HG03135 (cell line): ENCODE measurements at regions not wholly inside any gene's neighbourhood (a gene's known extent, or its start where the extent isn't known, plus 50 kb on each side); places are given as distances from the start of the nearest gene placed in this dataset.

Source experiments
- ATAC-seq: cut with Tn5 transposase; IDR thresholded peaks from one replicate; pipeline ENCODE4 v1.9.1; 2021; ENCODE audit warnings: mild to moderate bottlenecking, moderate library complexity; ENCODE audit not compliant: unreplicated experiment

DNA sequence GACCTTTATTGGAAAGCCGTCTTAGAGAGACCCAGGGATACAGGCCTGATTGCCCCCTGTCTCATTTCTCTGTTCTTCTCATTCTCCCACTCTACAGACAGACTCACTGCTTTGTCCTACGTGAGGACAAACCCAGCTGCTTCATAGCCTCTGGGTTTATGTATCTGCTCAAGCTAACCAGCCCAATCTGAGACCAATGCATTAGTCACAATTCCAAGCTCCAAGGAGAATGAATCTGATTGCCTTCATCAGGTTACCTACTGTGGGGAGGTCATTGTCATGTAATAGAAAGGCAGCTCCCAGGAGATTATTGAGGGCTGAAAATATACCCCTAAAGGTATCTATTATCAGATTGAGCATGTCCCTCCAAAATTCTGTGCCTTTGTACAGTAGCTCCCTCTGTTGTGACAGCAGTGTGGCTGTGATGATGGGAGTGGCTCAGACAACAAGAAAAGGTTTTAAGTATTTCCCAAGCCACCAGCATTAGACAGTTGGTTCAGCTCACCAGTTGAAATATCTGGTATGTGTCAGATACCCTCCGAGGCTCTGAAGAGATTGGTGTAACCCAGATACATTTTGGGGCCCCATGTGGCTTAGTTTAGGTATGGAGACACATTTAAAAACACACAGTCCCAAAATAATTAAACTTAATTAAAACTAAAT is 123.1 kb upstream of the EEPD1 start:
- ATAC-seq = no peak

DNA sequence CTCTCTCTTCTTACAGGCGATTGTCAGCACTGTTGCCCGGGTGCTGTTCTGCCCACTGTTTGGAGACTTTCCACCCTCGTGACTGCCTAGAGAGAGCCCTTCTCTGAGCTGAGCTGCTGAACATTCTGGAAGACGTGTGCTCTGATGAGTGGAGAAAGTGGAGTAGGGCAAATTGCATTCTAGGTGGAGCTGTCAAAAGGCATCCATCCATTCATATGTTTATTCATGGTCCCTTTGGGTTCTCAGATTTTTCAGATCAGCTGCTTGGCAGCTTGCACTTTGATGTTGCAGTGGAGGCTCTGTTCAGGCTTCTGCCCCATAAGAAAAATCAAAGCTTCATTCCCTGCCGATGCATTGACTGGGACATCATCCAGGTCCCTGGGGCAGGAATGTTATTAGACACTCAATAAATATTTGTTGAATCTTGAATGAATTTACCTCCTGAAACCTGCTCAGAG is 120.7 kb upstream of the EEPD1 start:
- no peak for ATAC-seq

DNA sequence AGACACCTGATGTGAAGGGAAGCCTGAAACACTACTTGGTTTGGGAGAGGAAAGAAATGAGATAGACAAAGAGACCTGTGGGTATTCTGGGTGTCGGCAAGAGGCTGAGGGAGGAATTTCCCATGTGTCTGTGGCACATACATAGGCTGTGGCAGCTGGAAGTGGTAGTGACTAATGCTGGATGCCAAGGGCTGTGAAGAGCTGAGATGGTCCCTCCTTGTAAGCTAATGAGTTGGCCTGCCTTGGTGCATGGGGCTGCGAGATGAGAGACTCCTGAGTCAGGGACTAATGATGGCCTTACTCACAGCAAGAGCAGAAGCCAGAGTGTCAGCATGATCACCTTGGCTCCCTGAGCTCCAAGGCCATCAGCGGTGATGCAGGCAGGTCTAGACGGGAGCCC is 119.0 kb upstream of the EEPD1 start:
- ATAC-seq = no peak

GRCh38 chr7:36035186-36035585 is 117.9 kb upstream of the EEPD1 start:
- no peak for ATAC-seq

DNA sequence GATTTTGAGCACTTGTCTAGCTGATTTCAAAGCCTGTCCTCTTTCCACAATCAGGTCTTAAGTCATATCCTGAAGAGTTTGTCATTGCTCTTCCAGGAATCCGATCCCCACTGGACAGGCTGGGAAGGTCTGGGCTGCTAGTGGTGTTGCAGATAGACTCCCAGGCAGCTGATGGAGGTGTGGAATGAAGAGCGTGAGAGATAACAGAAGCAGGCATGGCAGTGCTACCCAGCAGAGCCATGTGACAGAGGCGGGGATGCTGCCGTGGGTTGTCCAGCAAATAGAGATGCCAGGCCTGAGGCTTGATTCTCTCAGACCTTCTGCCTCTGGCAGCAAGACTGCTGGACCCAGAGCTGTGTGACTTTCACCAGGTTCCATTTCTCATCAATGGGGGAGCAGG is 116.5 kb upstream of the EEPD1 start:
- ATAC-seq = no peak

- no peak for ATAC-seq
These were observed 115.9 kb upstream of the EEPD1 start for GRCh38 chr7:36037121-36037662.

- ATAC-seq = no peak
These were observed 114.9 kb upstream of the EEPD1 start for GRCh38 chr7:36038063-36038721.

- ATAC-seq = no peak
These were observed 113.8 kb upstream of the EEPD1 start for GRCh38 chr7:36039243-36039642.

DNA sequence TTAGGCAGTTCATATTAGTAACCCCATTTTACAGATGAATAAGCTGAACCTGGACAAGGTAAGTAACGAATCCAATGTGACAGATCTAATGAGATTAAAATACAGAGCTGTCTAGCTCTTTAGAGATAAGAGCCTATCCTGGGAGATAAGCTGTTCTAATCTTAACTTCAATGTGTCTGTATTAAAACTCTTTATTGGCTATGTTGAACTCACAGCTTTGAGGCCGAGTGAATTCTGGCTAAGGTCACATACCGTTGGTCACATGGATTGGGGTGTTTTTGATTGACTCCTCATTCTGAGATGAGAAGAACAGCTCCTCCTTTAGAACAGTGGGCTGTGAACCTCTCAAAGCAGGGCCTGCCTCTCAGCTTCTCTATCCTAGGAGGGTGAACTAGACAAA is 113.4 kb upstream of the EEPD1 start:
- ATAC-seq = no peak

DNA sequence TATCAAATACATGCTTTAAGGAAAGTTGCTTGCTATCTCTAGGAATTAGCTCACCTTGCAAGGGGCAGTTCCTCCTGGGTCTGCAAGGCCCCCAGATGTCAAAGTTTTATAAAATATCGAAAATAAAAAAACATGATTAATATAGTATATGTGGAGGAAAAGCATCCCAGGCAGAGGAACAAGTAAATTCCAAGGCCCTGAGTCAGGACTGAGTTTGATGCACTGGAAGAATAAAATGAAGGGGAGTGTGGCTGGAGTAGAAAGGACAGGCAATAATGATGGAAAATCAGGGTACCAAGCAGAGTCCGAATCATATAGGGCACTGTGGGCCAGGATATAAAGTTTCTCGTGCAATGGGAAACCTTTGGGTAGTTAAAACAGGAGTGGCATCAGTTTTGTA is 112.4 kb upstream of the EEPD1 start:
- ATAC-seq = no peak

DNA sequence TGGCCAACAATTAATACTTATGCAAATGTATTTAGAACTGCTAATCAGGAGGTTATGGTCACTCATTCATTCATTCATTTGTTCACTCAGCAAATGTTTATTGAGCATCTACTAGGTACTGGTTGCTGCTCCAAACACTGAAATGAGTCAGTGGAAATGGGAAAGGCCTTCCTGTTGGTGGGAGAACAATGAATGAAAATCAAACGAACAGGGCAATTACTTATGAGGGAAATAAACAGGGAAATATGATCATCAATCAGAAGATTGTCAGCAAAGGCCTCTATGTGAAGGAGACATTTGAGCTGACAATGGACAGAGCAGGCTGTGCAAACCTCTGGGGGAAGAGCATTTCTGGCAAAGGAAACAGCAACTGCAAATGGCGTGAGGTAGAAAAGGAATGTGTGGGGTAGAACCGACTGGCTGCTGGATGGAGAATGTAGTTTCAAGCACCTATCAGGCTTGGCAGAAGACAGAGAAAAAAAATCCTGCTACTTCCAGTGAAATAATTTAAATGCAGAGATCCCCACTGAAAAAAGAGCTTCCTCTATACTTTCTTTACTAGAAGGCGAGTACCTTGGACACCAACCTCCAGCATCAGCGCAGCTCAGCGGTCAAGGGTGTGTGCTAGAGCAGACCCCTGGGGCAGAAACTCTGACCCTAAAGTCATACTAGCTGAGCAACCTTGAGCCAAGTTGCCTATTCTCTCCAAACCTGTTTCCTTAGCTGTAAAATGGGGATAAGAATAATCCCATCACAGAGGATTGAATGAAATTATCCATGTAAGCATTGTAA is 108.8 kb upstream of the EEPD1 start:
- no peak for ATAC-seq

DNA sequence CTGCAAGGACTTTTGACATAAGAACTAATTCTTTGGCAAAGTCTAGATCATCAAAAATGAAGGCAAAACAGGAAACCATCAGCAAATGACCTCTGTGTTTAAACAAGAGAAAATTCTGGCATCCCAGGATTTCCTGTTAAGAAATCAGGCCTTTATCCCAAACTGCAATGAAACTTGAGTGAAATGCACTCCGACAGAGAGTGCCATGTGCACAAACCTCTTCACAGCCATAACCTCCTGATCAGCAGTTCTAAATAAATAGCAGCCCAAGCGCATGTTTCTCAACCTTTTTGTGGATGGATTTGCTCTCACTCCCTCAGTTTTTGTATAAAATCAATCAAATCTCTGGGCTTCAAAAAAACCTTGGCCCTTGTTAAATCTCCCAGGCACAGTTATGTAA is 107.7 kb upstream of the EEPD1 start:
- ATAC-seq = no peak

- ATAC-seq = no peak
These were observed 107.2 kb upstream of the EEPD1 start for GRCh38 chr7:36045830-36046341.

GRCh38 chr7:36047091-36047658 is 105.9 kb upstream of the EEPD1 start:
- no peak for ATAC-seq

DNA sequence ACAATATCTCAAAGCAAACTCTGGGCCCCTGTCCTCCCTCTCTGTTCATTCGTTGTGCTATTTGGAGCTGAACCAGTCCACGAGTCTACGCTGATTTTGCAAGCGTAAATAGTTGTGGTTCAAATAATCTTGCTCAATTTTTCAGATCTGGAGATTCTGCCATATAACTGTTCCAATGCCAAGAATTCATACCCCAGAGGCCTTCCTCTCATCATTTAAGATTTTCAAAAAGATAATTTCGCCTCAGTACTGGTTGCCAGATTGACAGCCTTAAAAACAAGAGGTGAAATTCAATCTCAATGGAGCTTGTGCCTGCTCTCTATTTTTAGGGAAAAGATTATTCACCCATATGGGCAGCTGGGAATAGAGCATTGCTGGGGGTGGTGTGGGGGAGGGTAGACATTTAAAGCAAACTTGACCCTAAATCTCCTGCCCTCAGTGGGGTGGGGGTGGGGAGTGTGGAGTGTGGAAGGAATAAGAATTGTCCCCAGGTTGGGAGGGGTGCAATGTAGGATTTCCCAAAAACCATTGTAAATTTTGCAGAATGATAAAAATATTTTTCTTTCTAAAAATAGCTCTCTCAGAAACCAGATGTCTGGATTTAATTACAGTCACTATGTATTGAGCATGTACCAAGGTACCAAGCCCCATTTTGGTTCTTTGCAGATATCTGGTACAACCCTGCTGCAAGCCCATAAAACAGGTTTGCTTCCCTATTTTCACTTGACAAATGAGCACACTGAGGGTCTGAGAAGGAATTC is 104.7 kb upstream of the EEPD1 start:
- ATAC-seq = no peak

- no peak for ATAC-seq
These were observed 104.2 kb upstream of the EEPD1 start for GRCh38 chr7:36048902-36049240.

DNA sequence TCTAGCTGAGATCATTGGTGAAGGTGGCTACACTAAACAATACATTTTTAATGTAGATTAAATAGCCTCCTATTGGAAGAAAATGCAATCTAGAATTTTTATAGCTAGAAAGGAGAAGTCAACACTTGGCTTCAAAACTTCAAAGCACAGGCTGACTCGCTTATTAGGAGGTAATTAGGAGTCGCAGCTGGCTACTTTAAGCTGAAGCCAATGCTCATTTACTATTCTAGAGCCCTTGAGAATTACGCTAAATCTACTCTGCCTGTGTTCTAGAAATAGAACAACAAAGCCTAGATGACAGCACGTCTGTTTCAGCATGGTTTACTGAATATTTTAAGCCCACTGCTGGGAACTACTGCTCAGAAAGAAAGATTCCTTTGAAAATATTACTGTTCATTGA is 101.6 kb upstream of the EEPD1 start:
- no peak for ATAC-seq

DNA sequence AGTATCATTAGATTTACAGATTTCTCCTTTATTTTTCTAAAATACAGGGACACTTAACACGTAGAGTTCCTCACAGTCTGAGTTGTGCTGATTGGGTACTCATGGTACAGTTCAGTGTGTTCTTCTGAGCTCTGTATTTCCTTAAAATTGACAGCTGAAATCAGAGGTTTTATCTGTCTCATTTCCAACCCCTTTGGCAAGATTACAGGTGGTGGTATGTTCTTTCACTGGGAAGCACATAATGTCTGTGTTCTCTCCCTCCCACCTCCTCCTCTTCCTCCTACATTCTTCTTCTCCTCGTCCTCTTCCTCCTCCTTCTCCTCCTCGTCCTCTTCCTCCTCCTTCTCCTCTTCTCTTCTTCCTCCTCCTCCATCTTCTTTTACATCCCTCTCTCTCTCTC is 99.5 kb upstream of the EEPD1 start:
- no peak for ATAC-seq

DNA sequence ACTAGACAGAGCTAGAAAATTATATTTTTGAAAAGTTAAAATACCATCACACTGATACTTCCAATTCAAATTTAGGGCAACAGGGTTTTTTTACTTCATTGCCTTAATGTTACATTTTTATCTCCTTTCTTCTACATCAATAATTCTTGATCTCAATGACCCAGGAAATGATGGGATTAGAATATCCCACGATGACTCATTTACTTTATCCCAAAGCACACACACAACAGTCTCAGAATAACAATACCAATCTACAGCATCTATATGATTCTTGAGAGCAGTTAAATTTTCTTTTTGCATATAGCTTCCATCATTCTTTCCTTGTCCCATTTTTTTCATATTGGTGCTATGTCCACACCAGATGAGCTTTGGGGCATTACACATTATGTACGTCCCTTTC is 98.4 kb upstream of the EEPD1 start:
- ATAC-seq = no peak

GRCh38 chr7:36055207-36055606 is 97.8 kb upstream of the EEPD1 start:
- no peak for ATAC-seq

DNA sequence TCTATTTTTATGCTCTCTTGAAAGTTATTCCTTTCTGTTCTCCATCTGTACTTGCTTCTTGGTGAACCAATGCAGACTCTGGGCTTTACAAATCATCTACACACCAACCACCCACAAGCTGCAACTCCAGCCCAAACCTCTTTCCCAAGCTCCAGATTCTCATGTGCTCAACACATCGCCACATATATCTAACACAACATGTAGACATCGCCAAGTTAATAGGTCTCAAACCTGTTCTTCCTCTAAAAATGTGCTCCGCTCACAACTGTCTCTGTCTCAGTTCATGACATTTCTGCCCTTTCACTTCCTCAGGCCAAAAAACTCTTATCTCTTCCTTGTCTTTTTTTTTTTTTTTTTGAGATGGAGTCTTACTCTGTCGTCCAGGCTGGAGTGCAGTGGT is 95.7 kb upstream of the EEPD1 start:
- ATAC-seq = peak; percentile 54
